Stimulated activated memory B cell treated with anti-CD40 and anti-IgM and Interleukin-4, amounts not matched to agents 10 μg/mL and 1 μg/mL and 100 μg/mL, for 72 hours (primary cell): ENCODE measurements at regions not wholly inside any gene's neighbourhood (a gene's known extent, or its start where the extent isn't known, plus 50 kb on each side); places are given as distances from the start of the nearest gene placed in this dataset.

Experiments used
- ATAC-seq: fragments of 150-1000 bp; cut with Tn5 transposase; 2 replicates; pipeline ENCODE4 v1.10.0; 2021
- H3K27ac Mint-ChIP-seq: one replicate; pipeline ENCODE4 v1.8.0; 2022; ENCODE audit warnings: mild to moderate bottlenecking, mixed read lengths
- H3K27me3 Mint-ChIP-seq: one replicate; pipeline ENCODE4 v1.8.0; 2022; ENCODE audit warnings: mixed read lengths
- H3K36me3 Mint-ChIP-seq: one replicate; pipeline ENCODE4 v1.8.0; 2022; ENCODE audit warnings: mixed read lengths
- H3K4me1 Mint-ChIP-seq: one replicate; pipeline ENCODE4 v1.8.0; 2022; ENCODE audit warnings: mixed read lengths
- H3K4me3 Mint-ChIP-seq: one replicate; pipeline ENCODE4 v1.8.0; 2022; ENCODE audit warnings: mild to moderate bottlenecking, moderate library complexity, mixed read lengths
- H3K9me3 Mint-ChIP-seq: one replicate; pipeline ENCODE4 v1.8.0; 2022; ENCODE audit warnings: mixed read lengths

- ATAC-seq: peak; percentile 58
- Mint-ChIP-seq H3K27me3 (no peaks in the 10 kb centered on the region), H3K27ac (no peak overlapping the region), H3K4me1 (peaks cover 8% of the 10 kb centered on the region), H3K9me3 (no peaks in the 10 kb centered on the region), H3K36me3 (no peaks in the 10 kb centered on the region), H3K4me3 (peak overlapping the region; percentile 18)
Observed at GRCh38 chr5:100746730-100747129, 156.4 kb downstream of the ST8SIA4 start.

GRCh38 chr5:100749771-100750284, 153.3 kb downstream of the ST8SIA4 start:
- H3K27me3 Mint-ChIP-seq: no peaks in the 10 kb centered on the region

GRCh38 chr5:100755435-100755834, 147.6 kb downstream of the ST8SIA4 start:
- H3K27me3 Mint-ChIP-seq: no peaks in the 10 kb centered on the region
- H3K27ac Mint-ChIP-seq: no peak overlapping the region
- no peak for ATAC-seq
- H3K4me3 Mint-ChIP-seq: no peak overlapping the region
- H3K9me3 Mint-ChIP-seq: no peaks in the 10 kb centered on the region
- H3K36me3 Mint-ChIP-seq: no peaks in the 10 kb centered on the region
- no peaks in the 10 kb centered on the region for H3K4me1 Mint-ChIP-seq

More at GRCh38 chr5:100749771-100750284, 153.3 kb downstream of the ST8SIA4 start:
- ATAC-seq: no peak
- no peaks in the 10 kb centered on the region for H3K9me3 Mint-ChIP-seq
- H3K36me3 Mint-ChIP-seq: no peaks in the 10 kb centered on the region
- H3K27ac Mint-ChIP-seq: no peak overlapping the region
- H3K4me1 Mint-ChIP-seq: peaks cover 8% of the 10 kb centered on the region
- no peak overlapping the region for H3K4me3 Mint-ChIP-seq
